MV-4-11 (cell line): ENCODE measurements at regions not wholly inside any gene's neighbourhood (a gene's known extent, or its start where the extent isn't known, plus 50 kb on each side); places are given as distances from the start of the nearest gene placed in this dataset.

ENCODE experiments used
- DNase-seq: peaks from one replicate; lab custom pipeline; 2025; lab: John Stamatoyannopoulos, UW

GRCh38 chr1:8203056-8203455, 114.9 kb upstream of the SLC45A1 start:
- no peak for DNase-seq

GRCh38 chr1:8202182-8202905, 115.6 kb upstream of the SLC45A1 start:
- no peak for DNase-seq

GRCh38 chr1:8201331-8201861, 116.5 kb upstream of the SLC45A1 start:
- no peak for DNase-seq

- DNase-seq = no peak
These were observed 117.4 kb upstream of the SLC45A1 start for GRCh38 chr1:8200317-8201115.

- no peak for DNase-seq
These were observed 119.4 kb upstream of the SLC45A1 start for GRCh38 chr1:8198522-8198921.

GRCh38 chr1:8197493-8198282, 120.2 kb upstream of the SLC45A1 start:
- DNase-seq = no peak

- DNase-seq = no peak
These were observed 123.3 kb upstream of the SLC45A1 start for GRCh38 chr1:8194481-8195227.

GRCh38 chr1:8193840-8194406, 124.0 kb upstream of the SLC45A1 start:
- no peak for DNase-seq

- DNase-seq = no peak
These were observed 126.4 kb upstream of the SLC45A1 start for GRCh38 chr1:8191474-8191873.

GRCh38 chr1:8189931-8190483, 127.9 kb upstream of the SLC45A1 start:
- no peak for DNase-seq

- no peak for DNase-seq
These were observed 132.5 kb upstream of the SLC45A1 start for GRCh38 chr1:8185400-8185799.

- no peak for DNase-seq
These were observed 133.6 kb upstream of the SLC45A1 start for GRCh38 chr1:8184301-8184700.

- DNase-seq = peak; percentile 81
These were observed 135.7 kb upstream of the SLC45A1 start for GRCh38 chr1:8182034-8182761.

- DNase-seq = no peak
These were observed 138.7 kb upstream of the SLC45A1 start for GRCh38 chr1:8179132-8179793.

GRCh38 chr1:8176279-8176678, 141.6 kb upstream of the SLC45A1 start:
- DNase-seq = no peak

GRCh38 chr1:8174807-8175206, 143.1 kb upstream of the SLC45A1 start:
- DNase-seq = no peak

GRCh38 chr1:8171751-8172464, 145.8 kb upstream of the ERRFI1 start:
- DNase-seq = no peak

GRCh38 chr1:8170059-8170835, 144.1 kb upstream of the ERRFI1 start:
- no peak for DNase-seq
